ENCODE measurements at regions not wholly inside any gene's neighbourhood (a gene's known extent, or its start where the extent isn't known, plus 50 kb on each side); places are given as distances from the start of the nearest gene placed in this dataset.
A peak's percentile ranks its signal among the peaks of the same experiment; 100 is the strongest.
"Not testable (repeated sequence)": the region's sequence is repeated elsewhere in the genome, so short reads cannot be mapped to it uniquely, and the experiment has no call there.

DNA sequence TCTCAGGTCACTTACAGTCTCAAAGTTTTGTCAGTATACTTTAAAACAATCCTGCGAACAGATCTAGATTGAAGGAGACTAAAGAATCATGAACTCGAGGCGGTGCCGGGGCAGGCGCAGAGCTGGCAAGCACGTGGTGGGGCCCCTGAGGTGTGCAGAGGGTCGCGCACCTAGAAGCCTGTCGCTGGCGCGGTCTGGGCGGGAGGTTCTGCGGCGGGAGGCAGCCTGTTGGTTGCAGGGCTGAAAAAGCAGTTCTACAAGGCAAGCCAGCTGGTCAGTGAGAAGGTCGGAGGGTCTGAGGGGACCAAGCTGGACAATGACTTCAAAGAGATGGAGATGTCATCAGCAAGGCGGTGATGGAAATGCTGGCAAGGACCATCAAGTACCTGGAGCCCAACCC lies 147.0 kb downstream of the GOSR1 start:
- not testable (repeated sequence) for DNase-seq

GRCh38 chr17:30609682-30610081 lies 132.5 kb downstream of the GOSR1 start:
- DNase-seq, result not testable (repeated sequence)

GRCh38 chr17:30605523-30605922 lies 128.3 kb downstream of the GOSR1 start:
- DNase-seq, result no peak

- no peak for DNase-seq
These were observed 127.8 kb downstream of the GOSR1 start for GRCh38 chr17:30605027-30605426.

GRCh38 chr17:30602396-30602795 lies 125.2 kb downstream of the GOSR1 start:
- not testable (repeated sequence) for DNase-seq

DNA sequence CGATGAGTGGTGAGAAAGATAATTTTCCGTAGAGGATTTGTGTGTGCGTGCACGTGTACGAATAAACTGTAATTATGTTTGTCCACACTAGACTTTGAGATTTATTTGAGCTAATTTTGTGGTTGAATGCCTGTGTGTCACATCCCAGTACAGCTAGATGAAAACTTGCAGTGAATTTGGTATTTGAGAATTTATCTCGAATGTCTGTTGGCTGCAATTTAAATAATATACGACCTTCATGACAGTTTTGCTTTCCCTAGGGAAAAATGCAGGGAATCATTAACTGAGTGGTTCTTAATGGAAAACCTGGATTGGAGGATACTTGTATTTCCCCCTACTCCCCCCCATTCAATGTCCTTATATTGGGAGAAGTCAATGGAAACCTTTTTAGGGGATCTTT lies 124.8 kb downstream of the GOSR1 start:
- DNase-seq, result not testable (repeated sequence)

- peak; percentile 28 for DNase-seq
These were observed 123.8 kb downstream of the GOSR1 start for GRCh38 chr17:30600830-30601494.

GRCh38 chr17:30600060-30600829 lies 123.0 kb downstream of the GOSR1 start:
- peak; percentile 84 for DNase-seq

DNA sequence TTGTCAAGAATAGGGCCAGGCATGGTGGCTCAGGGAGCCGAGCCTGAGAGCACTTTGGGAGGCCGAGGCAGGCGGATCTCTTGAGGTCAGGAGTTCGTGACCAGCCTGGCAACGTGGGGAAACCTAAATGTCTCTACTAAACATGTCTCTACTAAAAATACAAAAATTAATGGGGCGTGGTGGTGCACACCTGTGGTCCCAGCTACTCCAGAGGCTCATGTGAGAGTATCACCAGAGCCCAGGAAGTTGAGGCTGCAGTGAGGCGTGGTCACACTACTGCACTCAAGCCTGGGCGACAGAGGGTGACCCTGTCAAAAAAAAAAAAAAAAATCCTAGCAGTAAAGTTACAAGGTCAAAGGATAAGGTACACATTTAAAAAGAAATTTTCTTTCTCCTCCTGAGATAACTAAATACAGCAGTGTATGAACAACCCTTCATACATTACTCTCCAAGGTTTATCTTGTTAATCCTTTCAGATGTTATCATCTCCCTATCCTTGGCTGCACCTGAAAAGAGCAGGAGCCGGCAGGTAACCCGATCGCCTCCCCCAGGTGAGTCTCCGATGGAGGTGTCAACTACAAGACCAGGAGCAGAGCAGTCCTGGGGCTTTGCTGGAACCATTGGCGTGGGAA lies 122.3 kb downstream of the GOSR1 start:
- DNase-seq, result peak; percentile 74

DNA sequence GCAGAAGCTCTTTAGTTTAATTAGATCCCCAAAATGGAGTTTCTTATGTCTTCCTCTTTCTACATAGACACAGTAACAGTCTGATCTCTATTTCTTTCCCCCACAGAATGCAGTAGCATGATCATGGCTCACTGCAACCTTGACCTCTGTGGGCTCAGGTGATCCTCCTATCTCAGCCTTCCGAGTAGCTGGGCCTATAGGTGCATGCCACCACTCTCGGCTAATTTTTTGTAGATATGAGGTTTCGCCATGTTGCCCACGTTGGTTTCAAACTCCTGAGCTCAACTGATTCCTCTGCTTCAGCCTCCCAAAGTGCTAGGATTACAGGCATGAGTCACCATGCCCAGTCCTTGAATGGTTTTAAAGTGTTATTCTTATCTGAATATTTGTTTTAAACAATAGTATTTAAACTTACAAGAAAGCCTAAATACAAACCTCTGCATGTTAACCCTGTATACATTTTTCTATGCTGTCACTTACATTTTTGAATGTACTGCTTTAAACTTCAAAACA lies 120.6 kb downstream of the GOSR1 start:
- no peak for DNase-seq

- not testable (repeated sequence) for DNase-seq
These were observed 120.0 kb downstream of the GOSR1 start for GRCh38 chr17:30596948-30597775.

GRCh38 chr17:30594953-30595371 lies 117.8 kb downstream of the GOSR1 start:
- DNase-seq, result not testable (repeated sequence)

DNA sequence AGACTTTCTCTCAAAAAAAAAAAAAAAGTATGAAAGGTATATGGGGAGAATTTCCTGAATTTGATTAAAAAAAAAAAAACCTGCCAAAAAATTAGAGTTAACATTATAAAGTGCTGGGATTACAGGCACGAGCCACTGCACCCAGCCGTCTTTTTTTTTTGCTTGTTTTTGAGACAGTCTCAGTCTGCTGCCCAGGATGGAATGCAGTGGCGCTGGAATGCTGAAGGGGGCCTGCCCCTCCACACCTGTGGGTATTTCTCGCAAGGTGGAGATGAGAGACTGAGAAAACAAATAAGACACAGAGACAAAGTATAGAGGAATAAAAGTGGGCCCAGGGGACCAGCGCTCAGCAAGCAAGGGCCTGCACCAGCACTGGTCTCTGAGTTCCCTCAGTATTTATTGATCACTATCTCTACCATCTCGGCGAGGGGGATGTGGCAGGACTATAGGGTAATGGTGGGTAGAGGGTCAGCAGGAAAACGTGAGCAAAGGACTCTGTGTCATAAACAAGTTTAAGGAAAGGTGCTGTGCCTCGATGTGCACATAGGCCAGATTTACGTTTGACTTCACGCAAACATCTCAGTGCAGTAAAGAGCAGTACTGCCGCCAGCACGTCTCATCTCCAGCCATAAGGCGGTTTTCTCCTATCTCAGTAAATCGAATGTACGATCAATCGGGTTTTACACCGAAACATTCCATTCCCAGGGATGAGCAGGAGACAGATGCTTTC lies 117.2 kb downstream of the GOSR1 start:
- DNase-seq, result no peak

DNA sequence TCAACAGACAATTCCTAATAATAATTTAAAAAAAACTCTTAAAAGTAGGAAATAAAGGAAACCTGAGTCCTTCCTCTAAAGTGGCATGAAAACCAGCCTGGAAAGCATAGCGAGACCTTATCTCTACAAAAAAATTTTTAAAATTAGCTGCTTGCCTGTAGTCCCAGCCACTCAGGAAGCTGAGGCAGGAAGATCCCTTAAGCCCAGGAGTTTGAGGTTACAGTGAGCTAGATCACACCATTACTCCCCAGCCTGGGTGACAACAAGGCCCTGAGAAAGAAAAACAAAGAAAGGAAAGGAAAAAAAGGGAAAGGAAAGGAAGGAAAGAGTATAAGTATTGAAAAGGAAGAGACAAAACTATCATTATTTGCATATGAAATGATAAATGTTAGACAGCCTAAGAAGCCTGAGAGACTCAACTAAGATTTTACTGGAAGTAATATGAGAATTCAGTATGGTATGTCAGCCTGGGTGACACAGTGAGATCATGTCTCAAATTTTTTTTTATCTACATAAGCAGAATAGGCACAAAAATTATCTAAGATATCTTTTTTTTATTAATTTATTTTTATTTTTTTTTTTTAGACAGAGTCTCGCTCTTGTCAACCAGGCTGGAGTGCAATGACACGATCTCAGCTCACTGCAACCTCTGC lies 113.0 kb downstream of the GOSR1 start:
- no peak for DNase-seq

DNA sequence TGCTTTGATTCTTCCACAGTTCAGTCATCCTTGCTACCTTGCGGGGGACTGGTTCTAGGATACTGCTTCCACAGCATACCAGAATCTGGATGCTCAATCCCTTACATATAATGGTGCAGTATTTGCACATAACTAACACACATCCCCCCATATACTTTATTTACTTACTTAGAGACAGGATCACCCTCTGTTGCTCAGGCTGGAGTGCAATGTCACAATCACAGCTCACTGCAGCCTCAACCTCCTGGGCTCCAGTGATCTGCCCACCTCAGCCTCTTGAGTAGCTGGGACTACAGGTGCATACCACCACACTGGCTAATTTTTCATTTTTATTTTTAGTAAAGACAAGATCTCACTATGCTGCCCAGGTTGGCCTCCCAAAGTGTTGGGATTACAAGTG lies 112.2 kb downstream of the GOSR1 start:
- no peak for DNase-seq

DNA sequence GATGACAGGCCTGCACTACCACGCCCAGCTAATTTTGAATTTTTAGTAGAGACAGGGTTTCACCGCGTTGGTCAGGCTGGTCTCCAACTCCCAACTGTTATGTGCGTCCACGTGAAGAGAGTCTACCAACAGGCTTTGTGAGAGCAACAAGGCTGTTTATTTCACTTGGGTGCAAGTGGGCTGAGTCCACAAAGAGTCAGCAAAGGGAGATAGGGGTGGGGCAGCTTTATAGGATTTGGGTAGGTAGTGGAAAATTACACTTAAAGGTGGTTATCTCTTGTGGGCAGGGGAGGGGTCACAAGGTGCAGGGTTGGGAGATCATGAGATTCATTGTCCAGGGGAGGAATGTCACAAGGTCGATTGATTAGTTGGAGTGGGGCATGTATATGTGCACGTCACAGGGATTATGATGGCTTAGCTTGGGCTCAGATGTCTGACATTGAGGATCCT lies 111.6 kb downstream of the GOSR1 start:
- no peak for DNase-seq

- DNase-seq, result no peak
These were observed 109.8 kb downstream of the GOSR1 start for GRCh38 chr17:30586818-30587595.

GRCh38 chr17:30584810-30585209 lies 107.6 kb downstream of the GOSR1 start:
- DNase-seq, result no peak

- no peak for DNase-seq
These were observed 103.7 kb downstream of the GOSR1 start for GRCh38 chr17:30580916-30581315.

DNA sequence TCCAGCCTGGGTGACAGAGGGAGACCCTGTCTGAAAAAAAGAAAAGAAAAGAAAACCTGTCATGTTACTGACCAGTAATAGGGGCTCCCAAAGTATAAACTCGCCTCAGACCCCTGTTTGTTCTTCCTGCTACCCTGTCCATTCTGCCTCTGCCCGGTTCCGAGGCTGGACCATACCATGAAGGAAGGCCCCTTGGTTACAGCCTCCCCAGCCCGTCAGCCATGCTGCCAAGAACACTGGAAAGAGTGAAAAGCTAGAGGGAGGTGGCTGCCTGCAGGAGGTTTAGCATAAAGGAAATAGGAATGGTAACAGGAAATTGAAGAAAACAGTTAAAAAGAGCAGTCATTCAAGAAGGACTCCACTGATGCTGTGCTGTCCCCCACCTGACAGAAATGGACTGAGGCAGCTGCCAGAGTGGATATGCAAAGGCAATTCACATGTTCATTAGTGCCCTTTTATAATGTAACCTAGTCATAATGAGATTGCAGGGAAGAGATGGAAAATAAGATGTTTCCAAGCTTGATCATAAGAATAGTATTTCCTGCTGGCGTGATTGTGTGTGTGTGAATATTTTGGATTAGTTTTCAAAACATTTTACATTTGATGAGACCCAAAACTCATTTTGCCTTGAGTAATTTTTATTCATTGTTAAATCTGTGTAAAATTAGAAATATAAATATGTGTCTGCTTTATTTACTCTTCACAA lies 102.6 kb downstream of the GOSR1 start:
- DNase-seq, result no peak

All from NCI-H510A treated with DMSO at 0.1 percent for 48 hours (cell line).